HCT116 (cell line): ENCODE measurements at regions not wholly inside any gene's neighbourhood (a gene's known extent, or its start where the extent isn't known, plus 50 kb on each side); places are given as distances from the start of the nearest gene placed in this dataset.

Experiments
- ATAC-seq: fragments of 200-7000 bp; cut with Tn5 transposase; 2 replicates; pipeline ENCODE4 v1.9.1; 2020; ENCODE audit warnings: mild to moderate bottlenecking, moderate library complexity
- BruUV-seq: library from RNA; stranded (reverse); fragments of 400-500 nt; replicated peaks from 2 replicates; lab custom pipeline; 2021; lab: Mats Ljungman, UMichigan
- CTCF ChIA-PET: fragments of 300-600 bp; sonication (Branson Sonifier 250); formaldehyde crosslinking; loops from one replicate; lab custom pipeline; 2021; ENCODE audit warnings: antibody characterized with exemption; lab: Charles Lee
- POLR2A ChIA-PET: fragments of 300-600, 350-600 bp; sonication (Branson Sonifier 250); formaldehyde crosslinking; loops from one replicate; lab custom pipeline; 2021; ENCODE audit warnings: antibody characterized with exemption; lab: Charles Lee
- RAD21 ChIA-PET, 2 experiments: fragments of 300-600 bp; sonication (Branson Sonifier 250); formaldehyde crosslinking; loops; one replicate each; lab custom pipeline; 2023; ENCODE audit warnings: low total read pairs in 2 of 2; ENCODE audit not compliant: uncharacterized antibody in 2 of 2, unreplicated experiment in 2 of 2, low non-redundant PET in 1 of 2; lab: Charles Lee
- DNase-seq: peaks from one replicate; pipeline ENCODE4 v3.0.0-alpha.2; 2010; ENCODE audit warnings: low read depth, low spot score
- H2AFZ ChIP-seq: fragments of 200-600 bp; shearing (Covaris generic), sonication (generic); 2 replicates; pipeline ENCODE4 v1.6.1; 2017; ENCODE audit warnings: low read depth, mixed run types, mixed read lengths, antibody characterized with exemption, low read length; ENCODE audit not compliant: poor library complexity, severe bottlenecking
- H3K27ac ChIP-seq: 2 replicates; pipeline ENCODE4 v1.5.1; 2012; ENCODE audit warnings: low read depth, low read length
- H3K27me3 ChIP-seq: fragments of 200-600 bp; sonication (generic); 2 replicates; pipeline ENCODE4 v1.6.1; 2016; ENCODE audit warnings: mixed run types, low read length, mixed read lengths; ENCODE audit not compliant: insufficient read depth
- H3K36me3 ChIP-seq, 2 experiments: fragments of 200-500 bp in 1 of 2; fragments of 200-600 bp in 1 of 2; sonication (Bioruptor generic) in 1 of 2; sonication (generic) in 1 of 2; 2 replicates each; pipeline versions ENCODE4 v1.5.1 to v1.6.1; 2014 to 2016; ENCODE audit warnings: low read length in 2 of 2, inconsistent platforms in 1 of 2, mixed read lengths in 1 of 2, mixed run types in 1 of 2; ENCODE audit not compliant: insufficient read depth in 2 of 2, control insufficient read depth in 1 of 2
- H3K4me1 ChIP-seq, 2 experiments: fragments of 200-600 bp in 1 of 2; sonication (generic) in 1 of 2; 2 replicates each; pipeline versions ENCODE4 v1.5.1 to v1.6.1; 2012 to 2017; ENCODE audit warnings: low read length in 2 of 2, inconsistent platforms in 1 of 2, mild to moderate bottlenecking in 1 of 2, mixed read lengths in 1 of 2, mixed run types in 1 of 2, moderate library complexity in 1 of 2; ENCODE audit not compliant: insufficient read depth in 2 of 2, control insufficient read depth in 1 of 2
- H3K4me2 ChIP-seq: fragments of 200-600 bp; sonication (generic); 2 replicates; pipeline ENCODE4 v1.6.1; 2017; ENCODE audit warnings: mixed run types, low read length, mixed read lengths
- H3K4me3 ChIP-seq, 2 experiments: fragments of 200-600 bp in 1 of 2; sonication (generic) in 1 of 2; replicated peaks in 1 of 2; 2 replicates each; pipeline ENCODE4 v1.5.1; 2011 to 2016; ENCODE audit warnings: low read length in 2 of 2, control low read depth in 1 of 2, low read depth in 1 of 2, mild to moderate bottlenecking in 1 of 2, mixed read lengths in 1 of 2, mixed run types in 1 of 2
- H3K79me2 ChIP-seq: fragments of 200-600 bp; sonication (generic); 2 replicates; pipeline ENCODE4 v1.6.1; 2017; ENCODE audit warnings: mild to moderate bottlenecking, mixed run types, low read length, moderate library complexity, mixed read lengths; ENCODE audit not compliant: insufficient read depth
- H3K9ac ChIP-seq: fragments of 200-600 bp; sonication (generic); 2 replicates; pipeline ENCODE4 v1.6.1; 2016; ENCODE audit warnings: low read length, mixed read lengths
- H3K9me2 ChIP-seq: fragments of 200-600 bp; sonication (generic), shearing (Covaris generic); 2 replicates; pipeline ENCODE4 v1.6.1; 2017; ENCODE audit warnings: mixed run types, mild to moderate bottlenecking, moderate library complexity; ENCODE audit not compliant: insufficient read depth
- H3K9me3 ChIP-seq, 2 experiments: fragments of 200-500 bp in 1 of 2; fragments of 200-600 bp in 1 of 2; sonication (Bioruptor generic) in 1 of 2; sonication (generic) in 1 of 2; 2 replicates each; pipeline ENCODE4 v1.6.1; 2014 to 2017; ENCODE audit warnings: low read length in 2 of 2, mixed read lengths in 2 of 2, inconsistent platforms in 1 of 2, low read depth in 1 of 2, mild to moderate bottlenecking in 1 of 2, mixed run types in 1 of 2, moderate library complexity in 1 of 2; ENCODE audit not compliant: control insufficient read depth in 1 of 2, insufficient read depth in 1 of 2
- H4K20me1 ChIP-seq: fragments of 200-600 bp; sonication (generic), shearing (Covaris generic); 2 replicates; pipeline ENCODE4 v1.6.1; 2017; ENCODE audit warnings: mixed run types, mild to moderate bottlenecking, moderate library complexity; ENCODE audit not compliant: insufficient read depth
- CEBPB ChIP-seq: IDR thresholded peaks from 2 replicates; pipeline ENCODE4 v1.6.1; 2012; ENCODE audit warnings: low read depth
- EGR1 ChIP-seq: IDR thresholded peaks from 2 replicates; pipeline ENCODE4 v1.6.1; 2012; ENCODE audit warnings: low read depth
- ELF1 ChIP-seq: IDR thresholded peaks from 2 replicates; pipeline ENCODE4 v1.6.1; 2012; ENCODE audit warnings: low read depth, borderline replicate concordance
- EZH2 ChIP-seq: fragments of 200-600 bp; sonication (generic); IDR thresholded peaks from 2 replicates; pipeline ENCODE4 v1.6.1; 2017; ENCODE audit warnings: antibody characterized with exemption, mixed run types
- EZH2phosphoT487 ChIP-seq: fragments of 200-600 bp; IDR thresholded peaks from 2 replicates; pipeline ENCODE4 v1.6.1; 2018; ENCODE audit warnings: antibody characterized with exemption, borderline replicate concordance
- FOSL1 ChIP-seq: IDR thresholded peaks from 2 replicates; pipeline ENCODE4 v1.6.1; 2012; ENCODE audit warnings: low read depth
- JUND ChIP-seq: IDR thresholded peaks from 2 replicates; pipeline ENCODE4 v1.6.1; 2012
- POLR2A ChIP-seq: IDR thresholded peaks from 2 replicates; pipeline ENCODE4 v1.7.0; 2011; ENCODE audit warnings: borderline replicate concordance; ENCODE audit not compliant: insufficient read depth, insufficient read length; ENCODE audit errors: extremely low read depth
- POLR2AphosphoS5 ChIP-seq: IDR thresholded peaks from 2 replicates; pipeline ENCODE4 v1.6.1; 2011; ENCODE audit warnings: mild to moderate bottlenecking, low read depth, low read length, moderate library complexity
- RAD21 ChIP-seq: IDR thresholded peaks from 2 replicates; pipeline ENCODE4 v1.6.1; 2012; ENCODE audit warnings: low read depth, mild to moderate bottlenecking
- SP1 ChIP-seq: IDR thresholded peaks from 2 replicates; pipeline ENCODE4 v1.6.1; 2012; ENCODE audit warnings: low read depth
- SRF ChIP-seq: IDR thresholded peaks from 2 replicates; pipeline ENCODE4 v1.6.1; 2012; ENCODE audit warnings: low read depth
- TCF7L2 ChIP-seq: IDR thresholded peaks from 2 replicates; pipeline ENCODE4 v1.7.0; 2011; ENCODE audit warnings: borderline replicate concordance, inconsistent platforms; ENCODE audit not compliant: insufficient read depth, insufficient read length; ENCODE audit errors: extremely low read depth
- ZNF274 ChIP-seq: fragments of 200-500 bp; sonication (Bioruptor generic); IDR thresholded peaks from 2 replicates; pipeline ENCODE4 v1.6.1; 2014; ENCODE audit warnings: mild to moderate bottlenecking, low read depth, low read length, inconsistent platforms
- intact Hi-C: fragments of 100-400 bp; cut with micrococcal nuclease; formaldehyde crosslinking; loops from 2 replicates; pipeline ENCODE4 v1.10.0; 2022
- TF ChIP-seq, protein P1 (sequence below): IDR thresholded peaks from 2 replicates; pipeline ENCODE4 v1.6.1; 2012
- TF ChIP-seq, protein P2 (sequence below): IDR thresholded peaks from 2 replicates; pipeline ENCODE4 v1.6.1; 2011; ENCODE audit warnings: mild to moderate bottlenecking, low read length, moderate library complexity; ENCODE audit not compliant: insufficient replicate concordance; ENCODE audit errors: extremely low read depth
- TF ChIP-seq, protein P3 (sequence below), 3 experiments: fragments of 200-600 bp in 1 of 3; sonication (generic) in 1 of 3; IDR thresholded peaks in 2 of 3; conservative IDR thresholded peaks in 1 of 3; 2 replicates each; pipeline ENCODE4 v1.5.1; 2012 to 2017; ENCODE audit warnings: low read depth in 2 of 3, low read length in 2 of 3, antibody characterized with exemption in 1 of 3, borderline replicate concordance in 1 of 3, control low read depth in 1 of 3, mild to moderate bottlenecking in 1 of 3, mixed read lengths in 1 of 3, mixed run types in 1 of 3, moderate library complexity in 1 of 3; ENCODE audit not compliant: insufficient read depth in 1 of 3
- TF ChIP-seq, protein P4 (sequence below): IDR thresholded peaks from 2 replicates; pipeline ENCODE4 v1.6.1; 2012
- TF ChIP-seq, protein P5 (sequence below): IDR thresholded peaks from 2 replicates; pipeline ENCODE4 v1.6.1; 2012; ENCODE audit warnings: low read depth

DNA sequence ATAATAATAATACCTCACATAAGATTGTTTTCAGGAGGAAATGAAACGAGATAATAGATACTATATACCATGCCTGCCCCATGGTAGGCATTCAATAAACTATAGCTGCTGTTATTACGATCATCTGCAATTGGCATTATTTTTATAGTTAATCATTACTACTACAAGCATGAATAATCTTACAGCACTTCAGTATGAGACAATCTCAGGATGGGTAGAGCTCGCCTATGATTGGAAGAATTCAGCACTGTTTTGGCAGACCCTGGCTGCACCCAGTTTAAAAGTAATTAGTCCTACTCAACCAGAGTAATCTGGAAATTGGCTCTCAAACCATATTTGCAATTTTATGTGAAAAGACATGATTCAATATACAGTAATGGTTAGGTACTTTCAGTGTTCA lies 105.0 kb upstream of the DPYD start:
- H3K9ac ChIP-seq, result no peak overlapping the region
- CTCF ChIA-PET, result interaction anchor here (0.9 kb wide), 1 partner anchor 9 kb away, joined by 3 read pairs; no protein-coding TSS in a partner anchor
- H3K27ac ChIP-seq, result no peak overlapping the region

More for the DNA sequence above, 105.0 kb upstream of the DPYD start:
- H3K9me3 ChIP-seq, result no peaks in the 10 kb centered on the region
- ChIA-PET POLR2A (no interaction called here), RAD21 (no interaction called here)
- H3K4me3 ChIP-seq, result no peak overlapping the region
- H4K20me1 ChIP-seq, result no peaks in the 10 kb centered on the region
- H3K4me2 ChIP-seq, result no peak overlapping the region
- intact Hi-C loops, result no loop called here
- H3K9me2 ChIP-seq, result no peaks in the 10 kb centered on the region
- H3K4me1 ChIP-seq, result no peaks in the 10 kb centered on the region
- no TSS peak for BruUV-seq
- DNase-seq (no peak), ATAC-seq (no peak)
- H3K36me3 ChIP-seq, result no peaks in the 10 kb centered on the region
- TF ChIP-seq, protein P1, sequence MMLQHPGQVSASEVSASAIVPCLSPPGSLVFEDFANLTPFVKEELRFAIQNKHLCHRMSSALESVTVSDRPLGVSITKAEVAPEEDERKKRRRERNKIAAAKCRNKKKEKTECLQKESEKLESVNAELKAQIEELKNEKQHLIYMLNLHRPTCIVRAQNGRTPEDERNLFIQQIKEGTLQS, result no peak
- TF ChIP-seq TCF7L2 (no peak), POLR2A (no peak), SRF (no peak), RAD21 (no peak), EZH2phosphoT487 (no peak), POLR2AphosphoS5 (no peak), CEBPB (no peak), JUND (no peak), ZNF274 (no peak), SP1 (no peak), ELF1 (no peak), EGR1 (no peak), EZH2 (no peak), FOSL1 (no peak)
- TF ChIP-seq, protein P2, sequence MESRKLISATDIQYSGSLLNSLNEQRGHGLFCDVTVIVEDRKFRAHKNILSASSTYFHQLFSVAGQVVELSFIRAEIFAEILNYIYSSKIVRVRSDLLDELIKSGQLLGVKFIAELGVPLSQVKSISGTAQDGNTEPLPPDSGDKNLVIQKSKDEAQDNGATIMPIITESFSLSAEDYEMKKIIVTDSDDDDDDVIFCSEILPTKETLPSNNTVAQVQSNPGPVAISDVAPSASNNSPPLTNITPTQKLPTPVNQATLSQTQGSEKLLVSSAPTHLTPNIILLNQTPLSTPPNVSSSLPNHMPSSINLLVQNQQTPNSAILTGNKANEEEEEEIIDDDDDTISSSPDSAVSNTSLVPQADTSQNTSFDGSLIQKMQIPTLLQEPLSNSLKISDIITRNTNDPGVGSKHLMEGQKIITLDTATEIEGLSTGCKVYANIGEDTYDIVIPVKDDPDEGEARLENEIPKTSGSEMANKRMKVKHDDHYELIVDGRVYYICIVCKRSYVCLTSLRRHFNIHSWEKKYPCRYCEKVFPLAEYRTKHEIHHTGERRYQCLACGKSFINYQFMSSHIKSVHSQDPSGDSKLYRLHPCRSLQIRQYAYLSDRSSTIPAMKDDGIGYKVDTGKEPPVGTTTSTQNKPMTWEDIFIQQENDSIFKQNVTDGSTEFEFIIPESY, result no peak
- TF ChIP-seq, protein P3, sequence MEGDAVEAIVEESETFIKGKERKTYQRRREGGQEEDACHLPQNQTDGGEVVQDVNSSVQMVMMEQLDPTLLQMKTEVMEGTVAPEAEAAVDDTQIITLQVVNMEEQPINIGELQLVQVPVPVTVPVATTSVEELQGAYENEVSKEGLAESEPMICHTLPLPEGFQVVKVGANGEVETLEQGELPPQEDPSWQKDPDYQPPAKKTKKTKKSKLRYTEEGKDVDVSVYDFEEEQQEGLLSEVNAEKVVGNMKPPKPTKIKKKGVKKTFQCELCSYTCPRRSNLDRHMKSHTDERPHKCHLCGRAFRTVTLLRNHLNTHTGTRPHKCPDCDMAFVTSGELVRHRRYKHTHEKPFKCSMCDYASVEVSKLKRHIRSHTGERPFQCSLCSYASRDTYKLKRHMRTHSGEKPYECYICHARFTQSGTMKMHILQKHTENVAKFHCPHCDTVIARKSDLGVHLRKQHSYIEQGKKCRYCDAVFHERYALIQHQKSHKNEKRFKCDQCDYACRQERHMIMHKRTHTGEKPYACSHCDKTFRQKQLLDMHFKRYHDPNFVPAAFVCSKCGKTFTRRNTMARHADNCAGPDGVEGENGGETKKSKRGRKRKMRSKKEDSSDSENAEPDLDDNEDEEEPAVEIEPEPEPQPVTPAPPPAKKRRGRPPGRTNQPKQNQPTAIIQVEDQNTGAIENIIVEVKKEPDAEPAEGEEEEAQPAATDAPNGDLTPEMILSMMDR (IDR thresholded peaks at IDR 0.05 in 2 of 3, conservative IDR thresholded peaks at IDR 0.05 in 1 of 3; ENCODE audit: borderline replicate concordance in 1 of 3, insufficient read depth in 1 of 3, low read depth in 2 of 3, low read length in 2 of 3), result no peak
- TF ChIP-seq, protein P4, sequence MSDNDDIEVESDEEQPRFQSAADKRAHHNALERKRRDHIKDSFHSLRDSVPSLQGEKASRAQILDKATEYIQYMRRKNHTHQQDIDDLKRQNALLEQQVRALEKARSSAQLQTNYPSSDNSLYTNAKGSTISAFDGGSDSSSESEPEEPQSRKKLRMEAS, result no peak
- TF ChIP-seq, protein P5, sequence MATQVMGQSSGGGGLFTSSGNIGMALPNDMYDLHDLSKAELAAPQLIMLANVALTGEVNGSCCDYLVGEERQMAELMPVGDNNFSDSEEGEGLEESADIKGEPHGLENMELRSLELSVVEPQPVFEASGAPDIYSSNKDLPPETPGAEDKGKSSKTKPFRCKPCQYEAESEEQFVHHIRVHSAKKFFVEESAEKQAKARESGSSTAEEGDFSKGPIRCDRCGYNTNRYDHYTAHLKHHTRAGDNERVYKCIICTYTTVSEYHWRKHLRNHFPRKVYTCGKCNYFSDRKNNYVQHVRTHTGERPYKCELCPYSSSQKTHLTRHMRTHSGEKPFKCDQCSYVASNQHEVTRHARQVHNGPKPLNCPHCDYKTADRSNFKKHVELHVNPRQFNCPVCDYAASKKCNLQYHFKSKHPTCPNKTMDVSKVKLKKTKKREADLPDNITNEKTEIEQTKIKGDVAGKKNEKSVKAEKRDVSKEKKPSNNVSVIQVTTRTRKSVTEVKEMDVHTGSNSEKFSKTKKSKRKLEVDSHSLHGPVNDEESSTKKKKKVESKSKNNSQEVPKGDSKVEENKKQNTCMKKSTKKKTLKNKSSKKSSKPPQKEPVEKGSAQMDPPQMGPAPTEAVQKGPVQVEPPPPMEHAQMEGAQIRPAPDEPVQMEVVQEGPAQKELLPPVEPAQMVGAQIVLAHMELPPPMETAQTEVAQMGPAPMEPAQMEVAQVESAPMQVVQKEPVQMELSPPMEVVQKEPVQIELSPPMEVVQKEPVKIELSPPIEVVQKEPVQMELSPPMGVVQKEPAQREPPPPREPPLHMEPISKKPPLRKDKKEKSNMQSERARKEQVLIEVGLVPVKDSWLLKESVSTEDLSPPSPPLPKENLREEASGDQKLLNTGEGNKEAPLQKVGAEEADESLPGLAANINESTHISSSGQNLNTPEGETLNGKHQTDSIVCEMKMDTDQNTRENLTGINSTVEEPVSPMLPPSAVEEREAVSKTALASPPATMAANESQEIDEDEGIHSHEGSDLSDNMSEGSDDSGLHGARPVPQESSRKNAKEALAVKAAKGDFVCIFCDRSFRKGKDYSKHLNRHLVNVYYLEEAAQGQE, result no peak
- H2AFZ ChIP-seq, result no peak overlapping the region
- H3K79me2 ChIP-seq, result no peaks in the 10 kb centered on the region
- no peaks in the 10 kb centered on the region for H3K27me3 ChIP-seq
